ENCODE measurements at regions not wholly inside any gene's neighbourhood (a gene's known extent, or its start where the extent isn't known, plus 50 kb on each side); places are given as distances from the start of the nearest gene placed in this dataset.
"Not testable (repeated sequence)": the region's sequence is repeated elsewhere in the genome, so short reads cannot be mapped to it uniquely, and the experiment has no call there.

DNA sequence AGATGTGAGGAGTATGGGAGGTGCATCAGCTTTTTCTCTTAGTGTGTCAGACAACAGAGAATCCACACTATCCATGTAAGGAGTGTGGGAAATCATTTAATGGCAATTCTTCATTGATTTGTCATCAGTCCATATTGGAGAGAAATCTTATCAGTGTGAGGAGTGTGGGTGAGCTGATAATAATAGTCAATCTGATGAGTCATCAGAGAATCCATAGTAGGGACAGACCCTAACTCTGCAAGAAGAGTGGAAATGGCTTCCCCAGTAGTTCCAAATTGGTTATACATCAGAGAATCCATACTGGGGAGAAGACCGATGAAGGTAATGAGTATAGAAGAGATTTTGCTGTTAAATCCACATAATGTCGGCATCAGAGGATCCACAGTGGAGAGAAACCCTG, 150.5 kb upstream of the THUMPD2 start:
- no peak for DNase-seq (ENCODE audit: low spot score)

DNA sequence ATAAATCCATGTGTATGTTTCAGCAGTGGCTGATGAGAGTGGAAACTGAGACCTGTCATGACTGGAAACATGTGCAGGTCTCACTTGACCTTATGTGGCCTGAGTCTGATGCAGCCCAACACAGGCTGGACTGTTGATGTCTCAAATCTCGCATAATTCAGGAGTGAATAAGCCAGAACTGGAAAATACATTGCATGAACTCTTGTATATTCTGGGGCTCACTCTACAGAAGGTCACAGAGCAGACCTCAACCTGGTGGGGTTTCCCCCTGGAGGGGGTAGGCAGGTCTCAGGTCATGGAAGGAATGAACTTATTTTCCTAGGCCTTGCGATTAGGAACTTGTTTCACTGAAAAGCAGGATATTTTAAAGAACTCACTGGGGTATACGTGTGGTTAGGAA, 146.3 kb upstream of the THUMPD2 start:
- no peak for DNase-seq (ENCODE audit: low spot score)

DNA sequence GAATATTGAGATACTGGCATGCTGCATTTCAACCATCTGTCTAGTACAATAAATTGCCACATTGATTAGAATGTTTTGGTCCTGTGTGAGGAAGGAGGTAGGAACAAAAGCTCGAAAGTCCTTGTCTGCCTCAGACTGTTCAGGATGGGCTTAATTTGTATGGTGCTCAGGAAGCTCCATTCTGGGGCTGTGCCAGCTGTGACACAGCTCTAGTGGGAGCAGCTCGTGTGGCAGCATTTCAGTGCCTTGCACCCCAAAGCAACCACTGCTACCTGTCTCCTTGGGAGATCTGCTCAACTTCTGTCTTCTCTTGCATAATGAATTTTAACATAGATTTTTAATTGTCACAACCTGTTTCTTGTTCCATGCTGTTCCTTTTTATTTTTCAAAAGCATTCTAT, 144.4 kb upstream of the THUMPD2 start:
- DNase-seq (ENCODE audit: low spot score), result no peak

DNA sequence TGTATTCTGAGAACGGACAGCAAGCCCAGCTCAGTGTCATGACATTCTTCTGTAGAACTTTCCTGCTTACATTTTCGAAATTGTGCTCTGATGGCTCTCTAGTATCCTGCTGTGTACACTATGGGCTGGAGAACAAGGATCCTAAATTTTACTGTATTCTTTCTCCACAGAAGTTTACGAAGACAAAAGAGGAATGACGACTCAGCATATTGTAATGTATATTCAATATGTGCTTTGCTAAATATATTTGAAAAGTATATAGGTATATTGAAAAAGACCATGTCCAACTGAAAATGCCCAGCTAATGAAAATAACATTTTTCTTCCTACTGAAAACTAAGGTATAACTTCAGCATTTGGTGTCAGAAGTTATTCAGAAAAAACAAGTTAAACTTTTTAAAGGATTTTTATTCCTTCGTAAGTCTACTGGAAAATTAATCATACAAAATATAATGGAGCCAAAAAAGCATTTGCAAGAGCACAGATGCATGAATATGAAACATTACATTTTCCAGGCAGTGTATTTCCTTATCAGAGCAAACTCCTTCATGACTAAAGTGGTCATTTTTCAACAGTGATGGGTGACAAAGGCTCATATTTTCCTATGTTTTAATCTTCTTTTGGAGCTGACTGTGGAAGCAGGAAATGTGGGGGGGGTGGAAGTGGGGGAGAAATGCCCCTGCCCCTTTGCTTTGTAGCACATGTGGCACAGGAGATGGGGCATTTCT, 143.8 kb upstream of the THUMPD2 start:
- no peak for DNase-seq (ENCODE audit: low spot score)

DNA sequence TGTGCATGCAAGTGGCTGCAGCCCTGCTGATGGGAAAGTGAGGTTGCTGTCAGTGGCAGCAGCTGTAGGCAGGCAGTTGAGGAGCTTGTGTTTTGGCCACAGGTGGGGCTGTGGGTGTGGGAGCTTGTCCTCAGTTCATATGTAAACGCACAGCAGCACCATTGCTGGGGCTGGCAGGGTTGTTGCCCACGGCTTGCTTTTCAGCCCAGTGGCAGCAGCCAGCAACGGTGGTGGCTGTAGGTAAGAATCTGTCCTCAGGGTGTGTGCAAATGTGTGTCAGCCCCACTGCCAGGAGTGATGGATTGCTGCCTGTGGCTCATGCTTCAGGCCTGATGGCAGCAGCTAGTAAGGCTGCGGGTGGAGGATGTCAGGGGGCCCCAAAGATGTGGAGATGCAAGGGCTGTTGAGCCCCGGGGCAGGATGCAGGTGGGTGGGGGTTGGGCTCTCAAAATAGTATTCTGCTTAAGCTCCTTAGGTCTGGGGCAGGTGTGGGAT, 141.3 kb upstream of the THUMPD2 start:
- DNase-seq (ENCODE audit: low spot score), result no peak

DNA sequence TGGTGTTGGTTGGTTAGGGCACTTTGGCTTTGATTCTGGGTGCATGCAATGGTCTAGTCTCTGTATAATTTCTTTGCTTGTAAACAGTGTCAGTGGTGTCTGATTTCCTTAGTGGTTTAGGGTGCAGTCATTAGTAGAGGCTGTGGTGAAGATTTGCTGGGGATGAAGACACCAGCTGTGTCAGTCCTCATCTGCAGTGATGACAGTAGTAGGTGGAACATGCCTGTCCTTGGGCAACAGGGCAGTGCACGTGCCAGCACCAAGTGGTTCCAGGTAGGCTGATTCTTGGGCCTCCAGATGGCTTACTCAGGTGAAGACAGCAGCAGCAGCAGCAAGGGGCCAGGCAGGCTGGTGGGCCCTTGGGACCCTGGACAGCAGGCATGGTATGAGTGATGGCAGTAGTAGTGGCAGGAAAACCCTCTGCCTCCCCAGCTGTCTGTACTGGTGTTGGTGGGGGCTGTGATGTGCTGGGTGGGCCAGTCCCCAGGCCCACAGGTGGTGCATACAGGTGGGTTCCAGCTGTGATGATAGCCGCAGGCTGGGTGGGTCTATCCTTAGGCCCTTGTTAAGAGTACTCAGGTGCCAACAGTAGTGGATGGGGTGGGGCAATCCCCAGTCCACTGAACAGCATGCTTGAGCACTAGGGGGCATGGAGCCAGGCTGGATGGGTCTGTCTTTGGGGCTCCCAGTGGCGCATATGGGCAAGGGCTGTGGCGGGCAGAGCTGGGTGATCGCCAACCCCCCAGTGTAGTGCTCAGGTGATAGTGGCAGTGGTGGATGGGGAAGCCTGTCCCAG, 140.7 kb upstream of the THUMPD2 start:
- DNase-seq (ENCODE audit: low spot score), result no peak

DNA sequence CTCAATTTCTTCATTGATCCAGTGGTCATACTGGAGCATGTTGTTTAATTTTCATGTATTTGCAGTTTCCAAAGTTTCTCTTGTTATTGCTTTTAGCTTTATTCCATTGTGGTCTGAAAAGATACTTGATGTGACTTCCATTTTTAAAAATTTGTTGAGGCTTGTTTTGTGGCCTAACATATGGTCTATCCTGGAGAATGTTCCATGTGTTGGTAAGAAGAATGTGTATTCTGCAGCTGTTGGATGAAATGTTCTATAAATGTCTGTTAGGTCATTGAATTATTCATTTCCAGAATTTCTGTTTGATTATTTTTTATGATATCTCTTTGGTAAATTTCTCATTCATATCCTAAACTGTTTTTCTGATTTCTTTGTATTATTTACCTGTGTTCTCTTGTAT, 139.8 kb upstream of the THUMPD2 start:
- DNase-seq (ENCODE audit: low spot score), result no peak

DNA sequence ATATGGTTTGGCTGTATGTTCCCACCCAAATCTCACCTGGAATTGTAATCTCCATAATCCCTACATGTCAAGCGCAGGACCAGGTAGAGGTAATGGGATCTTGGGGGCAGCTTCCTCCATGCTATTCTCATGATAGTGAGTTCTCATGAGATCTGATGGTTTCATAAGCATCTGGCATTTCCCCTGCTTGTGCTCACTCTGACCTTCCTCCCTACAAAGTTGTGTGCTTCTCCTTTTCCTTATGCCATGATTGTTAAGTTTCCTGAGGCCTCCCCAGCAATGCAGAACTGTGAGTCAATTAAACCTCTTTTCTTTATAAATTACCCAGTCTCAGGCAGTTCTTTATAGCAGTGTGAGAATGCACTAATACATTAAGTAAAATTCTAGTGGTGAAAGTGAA, 138.3 kb upstream of the THUMPD2 start:
- DNase-seq (ENCODE audit: low spot score), result not testable (repeated sequence)

DNA sequence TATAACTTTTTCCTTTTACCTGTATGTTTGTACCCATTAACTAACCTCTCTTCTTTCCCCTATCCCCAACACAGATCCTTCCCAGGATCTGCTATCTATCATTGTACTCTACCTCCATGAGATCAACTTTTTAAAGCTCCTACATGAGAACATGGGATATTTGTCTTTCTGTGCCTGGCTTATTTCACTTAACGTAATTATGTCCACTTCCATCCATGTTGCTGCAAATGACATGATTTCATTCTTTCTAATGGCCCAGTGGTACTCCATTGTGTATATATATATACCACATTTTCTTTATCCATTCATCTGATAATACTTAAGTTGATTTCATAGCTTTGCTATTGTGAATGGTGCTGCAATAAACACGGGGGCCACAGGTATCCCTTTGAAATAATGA, 135.9 kb upstream of the THUMPD2 start:
- DNase-seq (ENCODE audit: low spot score), result no peak

DNA sequence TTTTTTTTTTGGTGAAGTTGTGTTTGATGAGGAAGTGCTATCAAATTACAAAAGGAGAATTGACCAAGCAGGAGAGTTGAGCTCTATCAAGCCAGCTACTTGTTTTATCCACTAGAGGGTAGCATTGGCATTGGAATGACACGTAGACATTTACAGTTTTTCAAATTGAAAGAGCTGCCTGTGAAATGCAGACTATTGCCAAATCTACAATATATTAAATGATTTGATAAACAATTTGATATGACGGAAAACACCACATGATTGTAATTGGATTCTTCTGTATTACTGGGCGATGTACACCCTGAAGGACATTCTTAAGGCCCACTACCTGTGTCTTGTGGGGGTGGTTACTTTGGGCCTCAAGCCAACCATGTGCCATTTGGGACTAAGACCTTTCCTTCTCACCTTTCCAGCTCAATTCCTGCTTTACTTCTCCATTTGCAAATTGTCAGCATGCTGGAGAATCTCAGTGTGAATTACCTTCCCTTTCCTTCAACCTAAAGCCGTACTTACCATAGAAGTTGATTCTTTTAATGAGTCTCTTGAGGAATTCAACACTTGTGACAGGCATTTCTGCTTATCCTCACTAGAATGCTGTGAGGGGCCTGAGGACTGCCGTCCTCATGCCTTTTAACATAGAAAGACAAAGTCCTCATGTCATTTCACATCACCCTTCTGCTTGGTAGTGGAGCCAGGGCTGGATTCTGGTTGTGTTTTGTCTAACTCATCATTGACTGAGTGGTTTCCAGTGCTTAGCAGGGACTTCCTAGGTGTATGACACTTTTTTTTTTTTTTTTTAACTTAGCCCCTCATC, 134.8 kb upstream of the THUMPD2 start:
- DNase-seq (ENCODE audit: low spot score), result no peak

DNA sequence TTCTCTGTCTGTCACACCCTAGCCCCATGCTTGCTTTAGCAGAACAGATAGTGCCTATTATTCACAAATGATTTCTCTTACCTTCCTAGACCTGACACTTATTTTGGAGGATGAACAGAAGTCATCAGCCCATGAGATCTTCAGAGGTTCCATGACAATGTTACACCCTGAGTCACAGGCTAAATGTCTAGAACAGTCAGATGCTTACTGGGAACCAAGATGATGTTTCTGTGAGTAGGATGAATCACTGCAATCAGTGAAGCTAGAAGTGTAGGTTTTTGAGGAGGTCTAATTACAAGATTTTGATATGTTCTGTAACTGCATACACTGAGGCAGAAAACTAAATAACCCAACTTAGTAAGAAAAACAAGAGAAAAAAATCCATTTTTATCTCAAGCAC, 123.0 kb upstream of the THUMPD2 start:
- no peak for DNase-seq (ENCODE audit: low spot score)

DNA sequence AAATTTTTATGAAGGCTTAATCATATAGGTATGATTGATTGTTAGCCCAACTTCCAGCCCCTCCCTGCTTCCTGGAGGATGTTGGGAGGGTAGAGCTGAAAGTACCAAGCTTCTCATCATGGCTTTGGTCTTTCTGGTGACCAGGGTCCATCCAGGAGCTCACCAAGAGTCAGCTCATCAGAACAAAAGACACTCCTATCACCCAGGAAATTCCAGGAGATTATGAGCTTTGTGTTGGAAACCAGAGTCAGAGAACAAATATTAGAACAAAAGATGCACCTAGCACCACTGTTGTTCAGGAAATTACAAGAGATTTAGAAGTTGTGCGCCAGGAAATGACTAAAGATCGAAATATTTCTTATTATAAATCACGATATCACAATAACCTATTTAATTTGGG, 119.9 kb upstream of the THUMPD2 start:
- DNase-seq (ENCODE audit: low spot score), result no peak

DNA sequence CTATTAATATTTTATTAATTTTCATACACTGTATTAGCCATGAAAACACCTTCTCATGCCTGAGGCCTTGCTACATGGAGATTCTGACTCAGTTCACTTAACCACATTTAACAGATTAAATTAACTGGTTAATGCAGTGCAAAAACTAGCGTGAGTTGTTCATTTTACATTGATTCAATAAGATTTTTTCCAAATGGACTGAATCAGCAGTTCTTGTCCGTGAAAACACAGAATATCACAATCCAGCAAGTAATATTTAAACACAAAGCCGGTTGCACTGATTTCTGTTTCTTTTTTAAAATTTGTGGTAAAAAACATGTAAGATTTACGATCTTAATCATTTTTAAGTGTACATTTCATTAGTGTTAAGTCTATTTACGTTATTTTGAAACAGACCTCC, 118.2 kb upstream of the THUMPD2 start:
- no peak for DNase-seq (ENCODE audit: low spot score)

DNA sequence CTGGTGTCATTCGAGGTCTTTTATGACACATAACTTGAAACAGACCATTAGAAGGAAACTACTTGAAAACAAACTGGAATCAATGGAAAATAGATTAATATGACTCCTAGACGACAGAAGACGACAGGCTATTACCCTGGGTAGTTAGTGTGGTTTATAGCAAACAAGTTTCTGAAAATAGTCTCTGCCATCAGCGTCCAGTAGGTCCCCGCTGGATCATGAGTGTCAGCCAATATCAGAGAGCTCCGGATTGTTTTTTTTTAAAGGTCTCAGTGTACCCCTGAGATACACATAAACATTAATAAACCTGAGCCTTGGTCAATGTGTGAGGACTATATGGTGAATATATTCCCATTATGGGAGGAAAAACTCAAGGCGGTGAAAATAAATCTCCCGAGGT, 115.0 kb upstream of the THUMPD2 start:
- no peak for DNase-seq (ENCODE audit: low spot score)

DNA sequence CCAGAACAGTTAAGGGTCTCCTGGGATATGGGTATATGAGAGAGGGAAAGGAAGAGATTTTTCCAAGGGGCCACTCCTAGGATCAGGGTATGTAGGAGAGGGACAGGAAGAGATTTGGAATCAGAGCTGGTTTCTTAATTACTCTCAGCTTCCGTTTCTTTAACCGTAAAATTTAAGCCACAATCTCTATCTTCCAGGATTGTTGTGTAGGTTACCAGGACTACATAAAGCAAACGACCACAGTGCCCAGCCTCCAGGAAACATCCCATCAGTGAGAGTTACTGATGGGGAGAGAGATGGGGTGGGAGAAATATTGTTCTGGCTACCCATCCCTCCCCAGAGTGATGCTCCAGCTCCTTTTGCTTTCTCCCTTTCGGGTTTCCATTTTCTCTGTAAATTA, 114.6 kb upstream of the THUMPD2 start:
- DNase-seq (ENCODE audit: low spot score), result no peak

DNA sequence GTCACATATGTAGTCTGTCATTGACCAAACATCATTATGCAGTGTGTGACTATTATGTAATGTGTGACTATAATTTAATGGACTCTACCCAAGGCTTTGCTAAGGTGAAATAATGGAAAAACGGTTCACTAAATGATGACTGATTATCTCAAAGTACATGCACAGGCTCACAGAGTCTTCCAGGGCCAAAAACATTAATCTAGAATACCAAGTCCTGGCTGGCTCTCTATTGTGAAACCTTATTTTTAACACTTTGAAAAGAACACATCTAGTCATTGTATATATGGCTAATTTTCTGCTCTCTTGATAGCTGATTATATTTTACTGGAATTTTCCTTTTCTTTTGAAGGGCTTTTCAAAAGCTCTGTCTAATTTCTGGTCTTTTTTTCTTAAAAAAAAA, 102.9 kb upstream of the THUMPD2 start:
- DNase-seq (ENCODE audit: low spot score), result no peak

DNA sequence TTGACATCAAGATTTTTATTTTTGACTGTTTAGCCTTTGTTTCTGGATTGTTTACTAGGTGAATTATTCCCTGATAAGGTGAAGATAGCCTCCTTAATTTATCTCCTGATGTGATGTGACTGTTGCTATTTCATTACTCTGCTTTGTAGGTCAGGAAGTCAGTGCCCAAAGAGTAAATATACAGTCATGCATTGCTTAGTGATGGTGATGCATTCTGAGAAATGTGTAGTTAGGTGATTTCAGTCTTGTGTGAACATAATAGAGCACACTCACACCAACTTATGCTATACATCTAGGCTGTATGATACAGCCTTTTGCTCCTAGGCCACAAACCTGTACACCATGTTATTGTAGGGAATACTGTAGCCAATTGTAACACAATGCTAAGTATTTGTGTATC, 102.4 kb upstream of the THUMPD2 start:
- DNase-seq (ENCODE audit: low spot score), result no peak

DNA sequence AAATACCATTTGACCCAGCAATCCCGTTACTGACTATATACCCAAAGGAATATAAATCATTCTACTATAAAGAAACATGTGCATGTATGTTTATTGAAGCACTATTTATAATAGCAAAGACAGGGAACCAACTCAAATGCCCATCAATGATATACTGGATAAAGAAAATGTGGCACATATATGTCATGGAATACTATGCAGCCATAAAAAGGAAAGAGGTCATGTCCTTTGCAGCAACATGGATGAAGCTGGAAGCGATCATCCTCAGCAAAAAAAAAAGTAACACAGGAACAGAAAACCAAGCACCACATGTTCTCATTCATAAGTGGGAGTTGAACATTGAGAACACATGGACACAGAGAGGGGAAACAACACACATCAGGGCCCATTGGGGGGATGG, 99.9 kb upstream of the THUMPD2 start:
- DNase-seq (ENCODE audit: low spot score), result not testable (repeated sequence)

DNA sequence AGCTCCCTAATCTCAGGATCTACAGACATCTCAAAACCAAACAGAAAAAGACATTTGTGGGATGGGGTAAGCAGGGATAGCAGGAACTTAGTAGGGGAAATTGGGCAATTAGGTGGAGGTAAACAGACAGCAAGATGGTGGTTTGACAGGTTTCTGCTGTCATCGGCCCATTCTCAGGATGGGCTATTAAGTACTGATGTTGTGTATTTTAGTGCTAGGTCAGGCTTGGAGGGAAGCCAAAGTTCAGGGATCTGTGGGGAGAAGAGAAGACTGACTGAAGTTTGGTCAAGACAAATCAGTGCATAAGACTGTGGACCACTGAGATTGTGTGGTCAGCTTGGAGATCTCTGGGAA, 96.8 kb upstream of the THUMPD2 start:
- no peak for DNase-seq (ENCODE audit: low spot score)

DNA sequence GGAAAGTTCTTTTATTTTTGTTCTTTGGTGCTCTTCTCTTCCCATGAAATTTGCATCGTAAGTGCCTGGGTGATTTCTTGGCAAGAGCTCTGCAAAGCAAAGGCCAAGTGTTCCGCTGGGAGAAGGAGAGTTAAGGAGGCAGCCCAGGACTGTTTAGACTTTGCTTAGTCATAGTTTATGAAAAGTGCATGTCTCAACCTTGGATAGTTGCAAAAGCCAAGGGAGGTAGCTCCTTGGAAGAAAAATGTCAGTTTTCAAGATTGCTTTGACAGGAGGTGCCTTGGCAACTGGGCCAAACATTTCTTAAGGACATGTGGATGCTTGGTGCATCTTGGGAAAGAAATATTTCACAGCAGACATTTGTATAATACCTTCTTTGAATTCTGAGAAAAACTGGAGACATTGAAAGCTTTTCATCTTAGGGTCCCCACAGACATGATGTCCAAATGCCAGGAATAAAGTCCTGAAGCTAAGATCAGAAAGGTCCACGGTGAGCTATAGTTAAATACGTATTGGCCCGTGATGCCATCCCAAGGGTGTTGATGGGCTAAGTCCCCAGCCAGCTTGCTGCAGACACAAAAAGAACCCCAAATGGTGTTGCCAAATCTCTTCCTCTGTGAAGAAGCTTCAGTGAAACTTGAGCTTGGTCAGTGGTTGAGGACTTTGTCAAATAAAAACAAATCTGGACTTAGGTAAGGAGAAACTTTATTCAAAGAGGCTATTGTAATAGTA, 96.3 kb upstream of the THUMPD2 start:
- no peak for DNase-seq (ENCODE audit: low spot score)

DNA sequence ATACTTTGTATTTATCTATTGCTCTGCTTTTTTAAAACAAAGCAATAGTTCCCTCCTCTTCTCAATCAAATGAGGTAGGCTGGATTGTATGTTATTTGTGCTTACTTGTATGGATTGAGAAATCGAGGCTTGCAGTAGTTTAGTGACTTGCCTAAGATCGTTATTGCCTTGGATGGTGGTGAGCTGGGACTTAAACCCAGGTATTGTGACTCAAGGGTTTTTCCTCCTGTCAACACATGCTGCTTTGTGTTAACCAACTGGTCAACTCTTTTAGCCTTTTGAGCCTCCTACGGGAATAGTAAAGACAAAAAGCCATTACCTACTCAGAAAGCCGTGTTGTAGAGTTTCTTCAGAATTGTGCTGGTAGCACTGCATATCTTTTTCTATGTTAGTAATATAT, 95.2 kb upstream of the THUMPD2 start:
- DNase-seq (ENCODE audit: low spot score), result no peak

DNA sequence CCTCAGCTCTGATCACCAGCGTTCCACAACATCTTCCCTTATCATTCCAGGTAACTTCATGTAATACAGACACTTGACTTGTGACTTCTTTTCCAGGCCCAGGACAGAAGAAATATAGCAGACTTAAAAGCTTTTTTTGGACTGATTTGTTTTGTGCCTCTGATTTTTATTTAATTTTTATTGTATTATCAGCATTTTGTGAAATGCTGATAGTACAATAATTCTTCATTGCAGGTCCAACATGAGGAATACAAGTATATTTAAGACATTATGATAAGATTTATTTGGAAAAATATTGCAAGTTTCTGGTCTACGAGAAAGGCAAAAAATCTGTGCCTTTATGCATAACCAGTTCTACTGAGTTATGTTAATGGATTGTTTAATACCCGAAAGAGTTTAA, 94.5 kb upstream of the THUMPD2 start:
- DNase-seq (ENCODE audit: low spot score), result no peak

All from left forelimb (tissue), 1 donor.